ENCODE measurements at regions not wholly inside any gene's neighbourhood (a gene's known extent, or its start where the extent isn't known, plus 50 kb on each side); places are given as distances from the start of the nearest gene placed in this dataset.

- no peak for DNase-seq
Measured at GRCh38 chr1:42034426-42034825, 115.7 kb upstream of the HIVEP3 start.

DNA sequence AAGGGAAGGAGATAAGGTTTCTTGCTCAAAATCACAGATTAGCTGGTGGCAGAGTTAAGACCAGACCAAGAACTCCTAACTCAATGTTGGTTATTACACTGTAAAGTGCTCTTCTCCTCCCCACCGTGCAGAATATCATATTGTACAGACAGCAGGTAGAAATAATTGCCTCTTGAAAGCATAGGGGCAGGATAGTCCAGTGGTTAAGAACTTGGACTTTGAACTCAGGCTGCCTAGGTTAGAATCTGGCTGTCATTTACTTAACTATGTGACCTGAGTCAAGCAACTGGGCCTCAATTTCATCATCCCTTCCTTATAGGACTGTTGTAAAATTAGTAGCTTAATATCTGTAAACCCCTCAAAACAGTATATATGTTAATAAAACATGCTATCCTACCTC lies 114.9 kb upstream of the HIVEP3 start:
- no peak for DNase-seq

- no peak for DNase-seq
Measured at GRCh38 chr1:42017730-42018129, 99.0 kb upstream of the HIVEP3 start.

- DNase-seq: no peak
Measured at GRCh38 chr1:42017259-42017658, 98.5 kb upstream of the HIVEP3 start.

DNA sequence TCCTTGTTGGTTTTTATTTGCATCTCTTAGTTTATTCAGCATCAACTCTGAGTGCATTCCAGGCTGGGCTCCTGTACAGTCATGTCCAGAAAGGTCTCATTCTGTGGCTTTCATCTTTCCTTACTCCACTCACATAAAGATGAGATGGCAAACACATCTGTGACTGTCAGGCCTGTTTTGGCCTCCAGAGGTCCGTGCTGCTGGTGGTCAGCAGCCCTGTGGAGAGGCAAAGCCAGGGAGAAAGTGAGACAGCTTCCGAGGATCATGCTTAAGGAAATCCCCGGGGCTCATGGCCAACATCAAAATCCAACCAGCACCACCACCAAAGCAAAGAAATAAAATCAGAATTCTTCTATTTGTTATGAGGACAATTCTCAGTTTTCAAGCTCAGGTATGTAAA lies 96.1 kb upstream of the HIVEP3 start:
- DNase-seq: no peak

DNA sequence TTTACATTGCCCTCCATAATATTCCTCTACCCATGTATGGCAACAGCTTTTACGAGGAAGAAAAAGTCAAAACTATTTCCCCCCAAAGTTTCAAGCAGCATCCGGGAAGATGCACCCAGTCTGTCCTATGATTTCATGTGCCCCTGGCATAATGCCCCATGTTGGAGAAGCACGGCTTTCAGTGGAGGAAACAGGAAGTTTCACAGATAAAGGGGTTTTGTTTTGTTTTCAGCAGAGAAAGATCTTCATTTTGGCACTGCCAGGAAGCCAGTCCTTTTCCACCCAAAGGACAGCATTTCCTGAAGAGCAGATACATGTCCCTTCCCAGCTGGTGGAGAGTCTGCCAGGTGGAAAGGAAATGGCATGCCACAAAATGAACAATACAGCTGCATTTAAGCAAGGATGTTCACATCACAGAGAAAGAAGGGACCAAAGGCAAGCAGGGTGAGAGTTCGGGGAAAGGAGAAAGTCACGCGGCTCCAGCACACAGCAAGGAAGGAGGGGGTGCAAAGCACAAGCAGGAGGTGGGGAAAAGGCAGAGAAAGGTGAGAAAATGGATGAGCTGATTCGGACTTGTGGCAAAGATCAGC lies 95.3 kb upstream of the HIVEP3 start:
- peak; percentile 6 for DNase-seq

GRCh38 chr1:42012852-42013251 lies 94.1 kb upstream of the HIVEP3 start:
- DNase-seq: no peak

GRCh38 chr1:42010381-42010780 lies 91.7 kb upstream of the HIVEP3 start:
- DNase-seq: no peak

- DNase-seq: no peak
Measured at GRCh38 chr1:42008264-42008663, 89.5 kb upstream of the HIVEP3 start.

DNA sequence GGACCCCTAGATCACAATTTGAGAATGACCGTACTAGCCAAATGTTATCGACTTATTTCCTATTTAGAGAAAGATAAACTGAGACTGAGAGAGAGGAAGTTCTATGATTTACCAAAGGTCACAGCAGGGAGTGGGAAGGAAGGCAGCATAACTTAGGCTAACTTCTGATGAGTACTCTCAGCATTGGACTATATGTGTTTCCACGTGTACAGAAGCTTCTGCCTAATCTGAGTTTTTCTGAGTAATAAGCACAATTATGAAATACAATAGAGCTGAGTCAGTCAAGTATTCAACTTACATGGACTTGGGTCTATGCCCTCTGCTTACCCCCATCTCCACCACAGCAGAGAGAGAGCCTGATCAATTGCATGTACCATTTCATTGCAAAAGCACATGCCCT lies 88.1 kb upstream of the HIVEP3 start:
- no peak for DNase-seq

GRCh38 chr1:42006093-42006492 lies 87.4 kb upstream of the HIVEP3 start:
- no peak for DNase-seq

DNA sequence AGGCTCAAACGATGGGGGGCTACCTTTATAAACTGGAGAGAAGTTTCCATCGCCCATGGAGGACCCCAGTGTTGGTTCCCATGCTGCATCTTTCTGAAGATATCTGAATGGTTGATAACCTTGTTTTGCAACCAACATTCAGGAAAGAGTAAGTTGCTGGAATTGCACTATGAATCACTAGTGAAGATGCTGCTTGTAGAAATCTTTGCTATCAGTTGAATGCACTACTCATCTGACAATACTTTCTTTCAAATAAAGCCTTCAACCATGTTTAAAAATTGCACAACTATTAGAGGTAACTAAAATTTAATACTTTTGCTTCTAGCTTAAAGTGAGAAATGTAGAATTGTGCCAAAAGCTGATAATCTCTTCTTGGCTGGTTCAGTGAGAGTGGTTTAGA lies 86.8 kb upstream of the HIVEP3 start:
- DNase-seq: no peak

DNA sequence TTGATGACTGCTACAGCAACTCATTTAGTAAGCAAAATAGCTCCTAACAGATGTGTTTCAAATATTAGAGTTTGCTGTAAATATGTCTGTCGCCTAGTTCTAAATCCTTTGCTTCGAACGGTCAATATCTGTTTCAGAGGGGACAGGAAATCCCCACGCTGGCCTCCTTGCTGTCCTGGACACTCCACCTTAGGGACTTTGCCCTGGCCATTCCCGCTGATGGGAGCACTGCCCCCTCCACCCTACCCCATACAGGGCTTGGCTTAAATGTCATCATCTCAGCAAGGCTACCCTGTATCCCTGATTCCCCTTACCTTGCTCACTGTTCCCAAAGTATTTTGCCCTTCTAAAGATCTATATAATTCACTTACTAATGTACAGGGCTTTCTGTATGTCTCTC lies 86.1 kb upstream of the HIVEP3 start:
- DNase-seq: no peak

- DNase-seq: no peak
Measured at GRCh38 chr1:42004322-42004721, 85.6 kb upstream of the HIVEP3 start.

GRCh38 chr1:42003433-42003832 lies 84.7 kb upstream of the HIVEP3 start:
- DNase-seq: no peak

DNA sequence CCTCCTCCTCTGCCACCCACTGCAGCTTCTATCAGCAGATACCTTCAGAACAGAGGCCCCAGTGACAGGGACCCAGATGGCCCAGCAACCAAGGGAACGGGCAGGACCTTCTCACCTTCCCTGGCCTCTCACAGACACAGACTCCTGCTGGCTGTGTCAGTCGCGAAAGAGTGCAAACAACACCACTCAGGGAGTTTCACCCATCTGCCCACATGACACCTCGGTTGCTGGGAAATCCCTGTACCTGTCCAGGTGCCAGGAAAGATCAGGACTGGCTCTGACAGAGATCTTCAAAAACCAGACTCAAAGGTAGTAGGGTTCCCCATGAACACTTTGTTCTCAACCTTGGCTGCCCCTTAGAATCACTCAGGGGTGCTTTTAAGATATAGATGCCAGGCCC lies 83.5 kb upstream of the HIVEP3 start:
- no peak for DNase-seq

DNA sequence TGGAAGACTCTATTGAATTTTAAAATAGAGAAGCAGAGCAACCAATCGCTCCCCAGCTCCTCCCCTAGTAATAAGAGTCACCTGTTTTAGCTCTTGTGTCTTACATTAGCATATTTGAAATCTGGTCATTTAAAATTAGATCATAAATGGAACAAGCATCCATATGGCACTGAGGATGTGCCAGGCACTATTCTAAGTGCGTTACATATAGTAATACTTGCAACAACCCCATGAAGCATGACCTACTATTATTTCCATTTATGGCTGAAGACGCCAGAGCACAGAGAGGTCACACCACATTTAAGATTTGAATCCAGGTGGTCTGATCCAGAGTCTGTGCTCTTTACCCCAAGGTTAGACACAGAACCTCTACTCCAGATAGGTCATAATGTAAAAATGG lies 82.0 kb upstream of the HIVEP3 start:
- no peak for DNase-seq

DNA sequence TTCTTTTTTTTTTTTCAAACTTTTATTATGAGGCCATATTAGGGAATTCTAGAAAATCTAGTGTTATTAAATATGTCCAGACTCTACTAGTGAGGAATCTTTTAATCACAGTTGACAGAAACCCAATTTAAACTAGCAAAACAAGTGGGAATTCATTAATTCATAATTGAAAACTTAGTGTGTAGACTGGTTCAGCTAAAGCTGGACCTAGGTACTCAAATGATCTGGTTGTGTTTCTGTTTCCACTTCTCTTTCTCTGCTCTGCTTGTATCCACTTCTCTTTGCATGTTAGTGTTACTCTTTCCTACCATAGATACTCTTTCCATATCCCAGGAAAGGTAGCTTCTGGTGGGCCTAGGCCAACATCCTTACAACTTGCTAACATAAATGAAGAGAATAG lies 81.2 kb upstream of the HIVEP3 start:
- no peak for DNase-seq

DNA sequence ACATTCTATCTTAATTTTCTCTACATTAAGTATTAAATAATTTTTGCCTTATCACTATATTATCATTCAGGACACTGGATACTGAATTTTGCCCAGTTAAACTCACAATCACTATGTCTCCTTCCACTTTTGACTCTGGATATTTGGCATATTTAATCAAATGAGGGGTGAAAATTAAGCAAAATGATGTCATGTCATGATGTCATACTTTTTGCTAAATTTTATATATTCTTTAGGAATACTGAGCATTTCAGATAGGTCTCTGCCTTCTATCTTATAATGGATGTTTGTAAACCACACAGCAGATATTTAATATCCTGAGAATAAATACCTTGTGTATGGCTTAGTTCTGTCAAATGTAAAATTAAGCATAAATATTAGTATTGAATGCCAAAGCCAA lies 79.5 kb upstream of the HIVEP3 start:
- no peak for DNase-seq

- no peak for DNase-seq
Measured at GRCh38 chr1:41997153-41997552, 78.4 kb upstream of the HIVEP3 start.

DNA sequence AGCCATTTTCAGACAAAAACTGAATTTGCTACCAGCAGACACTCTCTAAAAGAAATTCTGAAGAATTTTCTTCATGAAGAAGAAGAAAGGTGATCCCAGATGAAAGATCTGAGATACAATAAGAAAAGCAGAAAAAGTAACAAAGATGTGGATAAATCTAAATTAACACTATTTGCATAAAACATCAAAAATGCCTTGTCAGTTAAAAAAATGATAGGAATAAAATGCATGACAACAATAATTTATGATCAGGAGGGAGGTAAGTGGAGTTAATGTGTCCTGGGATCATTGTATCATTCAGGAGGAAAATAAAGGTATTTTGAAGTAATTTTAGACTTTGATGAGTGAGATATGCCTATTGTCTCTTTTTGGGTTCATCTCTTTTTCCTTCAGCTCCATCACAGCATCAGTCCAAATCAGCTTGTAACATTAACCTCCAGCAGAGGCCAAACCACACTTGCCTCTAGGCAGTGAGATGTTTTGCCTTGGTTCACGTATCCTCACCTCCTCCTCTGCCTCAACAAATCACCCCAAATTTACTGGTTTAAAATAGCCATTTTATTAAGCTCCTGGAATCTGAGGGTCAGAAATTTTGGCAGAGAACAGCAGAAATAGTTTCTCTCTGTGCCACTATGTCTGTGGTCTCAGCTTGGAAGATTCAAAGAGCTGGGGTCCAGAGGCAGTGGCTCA lies 76.9 kb upstream of the HIVEP3 start:
- no peak for DNase-seq

GRCh38 chr1:41994195-41994894 lies 75.6 kb upstream of the HIVEP3 start:
- DNase-seq: no peak

GRCh38 chr1:41983451-41983850 lies 64.7 kb upstream of the HIVEP3 start:
- no peak for DNase-seq

DNA sequence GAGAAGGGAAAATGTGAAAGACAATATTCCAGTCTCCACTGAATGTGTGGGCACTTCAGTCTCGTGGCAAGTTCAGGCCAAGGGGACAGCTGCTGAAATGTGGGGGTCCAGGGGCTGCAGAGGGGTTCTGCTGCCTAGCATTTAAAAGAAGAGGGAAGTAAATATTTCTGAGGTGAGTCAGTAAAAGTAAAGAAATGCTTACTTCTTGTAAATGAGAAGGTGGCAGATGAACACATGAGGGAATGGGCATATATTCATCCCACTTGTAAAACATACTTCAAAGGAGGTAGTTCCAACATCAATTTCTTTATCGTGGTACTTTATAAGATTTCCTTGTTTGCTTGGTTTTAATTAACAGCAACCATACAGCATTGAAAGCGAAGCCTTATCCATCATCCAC lies 63.1 kb upstream of the HIVEP3 start:
- DNase-seq: no peak

Measured in fibroblast of skin of back (primary cell).